MM.1S (cell line): ENCODE measurements at regions not wholly inside any gene's neighbourhood (a gene's known extent, or its start where the extent isn't known, plus 50 kb on each side); places are given as distances from the start of the nearest gene placed in this dataset.

ENCODE experiments used
- CTCF ChIP-seq: fragments of 300-600 bp; sonication (generic); IDR thresholded peaks from 2 replicates; pipeline ENCODE4 v1.5.1; 2016; ENCODE audit warnings: antibody characterized with exemption, low read length, mixed read lengths
- EZH2 ChIP-seq: fragments of 300-600 bp; sonication (generic); optimal IDR thresholded peaks from 2 replicates; pipeline ENCODE3; 2017; ENCODE audit warnings: low read depth, mild to moderate bottlenecking, antibody characterized with exemption, low read length, mixed read lengths

GRCh38 chr18:67651438-67651837 is 134.9 kb upstream of the DSEL start:
- TF ChIP-seq CTCF (no peak), EZH2 (no peak)
